ENCODE measurements at regions not wholly inside any gene's neighbourhood (a gene's known extent, or its start where the extent isn't known, plus 50 kb on each side); places are given as distances from the start of the nearest gene placed in this dataset.

DNA sequence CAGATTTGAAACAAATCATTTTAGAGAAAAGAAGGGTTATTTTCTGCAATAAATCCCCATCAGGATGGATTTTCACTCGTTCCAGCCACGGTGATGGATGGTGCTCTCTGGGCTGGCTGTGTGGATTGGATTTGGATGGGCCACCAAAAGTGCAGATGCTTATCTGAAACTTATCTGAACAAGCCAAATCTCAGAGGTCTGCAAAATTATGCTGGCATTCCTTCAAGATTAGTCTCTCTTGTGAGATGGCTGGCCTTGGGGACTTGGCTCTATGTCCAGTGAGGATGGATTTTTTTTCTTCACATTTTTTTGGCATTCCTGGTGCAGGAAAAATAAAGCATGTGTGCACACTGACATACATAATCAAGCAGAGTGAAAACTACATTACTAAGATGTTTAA lies 341.9 kb downstream of the GXYLT1 start:
- no peaks in the 10 kb centered on the region for H3K36me3 Mint-ChIP-seq
- H3K4me3 Mint-ChIP-seq, result no peak overlapping the region
- ATAC-seq (no peak), DNase-seq (ENCODE audit: low spot score in 2 of 2) (no peak)
- no peaks in the 10 kb centered on the region for H3K9me3 Mint-ChIP-seq
- no peak overlapping the region for H3K27ac Mint-ChIP-seq
- H3K4me1 Mint-ChIP-seq, result no peaks in the 10 kb centered on the region

DNA sequence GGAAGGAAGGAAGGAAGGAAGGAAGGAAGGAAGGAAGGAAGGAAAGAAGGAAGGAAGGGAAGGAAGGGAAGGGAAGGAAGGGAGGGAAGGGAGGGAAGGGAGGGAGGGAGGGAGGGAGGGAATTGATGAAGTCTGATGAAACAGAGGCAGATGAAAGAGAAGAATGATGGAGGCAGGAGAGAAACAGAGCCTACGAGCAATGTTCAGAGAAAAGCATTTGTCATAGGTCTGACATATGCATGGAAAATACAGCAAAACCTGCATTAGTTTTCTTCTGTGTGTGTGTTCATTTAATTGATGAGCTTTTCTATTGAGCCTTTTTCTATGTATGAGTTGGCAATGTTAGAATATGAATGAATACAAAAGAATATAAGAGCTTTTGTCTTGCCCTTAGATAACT lies 343.4 kb downstream of the GXYLT1 start:
- no peaks in the 10 kb centered on the region for H3K9me3 Mint-ChIP-seq
- no peak overlapping the region for H3K27ac Mint-ChIP-seq
- ATAC-seq (no peak), DNase-seq (ENCODE audit: low spot score in 2 of 2) (no peak)
- no peaks in the 10 kb centered on the region for H3K4me1 Mint-ChIP-seq
- no peak overlapping the region for H3K4me3 Mint-ChIP-seq
- H3K36me3 Mint-ChIP-seq, result no peaks in the 10 kb centered on the region

DNA sequence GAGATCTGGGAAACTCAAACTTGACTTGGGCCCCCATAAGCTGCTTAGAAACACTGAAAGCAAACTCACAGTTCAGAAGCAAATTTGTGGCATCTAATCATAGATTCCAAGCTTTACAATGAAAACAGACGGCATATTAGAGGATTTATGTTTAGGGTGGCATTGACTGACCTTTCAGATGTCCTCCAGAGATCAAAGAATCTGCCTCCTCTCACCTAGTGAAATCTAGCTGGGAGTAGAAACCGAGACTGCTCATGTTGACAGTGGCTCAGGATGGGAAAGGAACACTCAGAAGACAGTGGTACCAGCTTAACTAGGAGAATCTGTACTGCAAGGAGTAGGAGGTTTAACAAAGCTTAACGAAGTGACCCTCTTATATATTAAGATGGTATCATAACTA lies 345.0 kb downstream of the GXYLT1 start:
- Mint-ChIP-seq H3K27ac (no peak overlapping the region), H3K4me3 (no peak overlapping the region), H3K4me1 (no peaks in the 10 kb centered on the region), H3K36me3 (no peaks in the 10 kb centered on the region), H3K9me3 (no peaks in the 10 kb centered on the region)
- ATAC-seq (no peak), DNase-seq (ENCODE audit: low spot score in 2 of 2) (no peak)

DNA sequence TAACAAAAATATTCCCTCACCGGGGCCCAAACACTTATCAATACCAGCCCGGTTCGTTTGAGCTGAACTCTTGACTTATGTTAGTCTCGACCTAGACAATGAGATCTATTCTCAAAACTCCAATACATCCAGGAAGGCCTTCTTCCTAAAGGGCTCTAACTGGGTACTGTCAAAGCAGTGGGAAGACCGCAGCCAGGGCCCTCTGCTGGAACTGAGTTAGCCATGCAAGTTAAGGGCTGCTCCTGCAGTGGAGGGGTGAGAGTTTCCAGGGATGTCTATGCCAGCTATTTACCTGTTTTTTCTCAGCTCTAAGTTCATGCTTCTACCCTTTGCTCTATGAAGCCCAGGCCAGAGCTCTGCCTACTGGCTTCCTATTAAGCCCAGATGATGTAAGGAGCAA lies 348.8 kb downstream of the GXYLT1 start:
- Mint-ChIP-seq H3K4me3 (no peak overlapping the region), H3K27ac (no peak overlapping the region), H3K36me3 (no peaks in the 10 kb centered on the region), H3K9me3 (peaks cover 2% of the 10 kb centered on the region), H3K4me1 (no peaks in the 10 kb centered on the region)
- ATAC-seq, result no peak
- DNase-seq (ENCODE audit: low spot score in 2 of 2), result no peak

DNA sequence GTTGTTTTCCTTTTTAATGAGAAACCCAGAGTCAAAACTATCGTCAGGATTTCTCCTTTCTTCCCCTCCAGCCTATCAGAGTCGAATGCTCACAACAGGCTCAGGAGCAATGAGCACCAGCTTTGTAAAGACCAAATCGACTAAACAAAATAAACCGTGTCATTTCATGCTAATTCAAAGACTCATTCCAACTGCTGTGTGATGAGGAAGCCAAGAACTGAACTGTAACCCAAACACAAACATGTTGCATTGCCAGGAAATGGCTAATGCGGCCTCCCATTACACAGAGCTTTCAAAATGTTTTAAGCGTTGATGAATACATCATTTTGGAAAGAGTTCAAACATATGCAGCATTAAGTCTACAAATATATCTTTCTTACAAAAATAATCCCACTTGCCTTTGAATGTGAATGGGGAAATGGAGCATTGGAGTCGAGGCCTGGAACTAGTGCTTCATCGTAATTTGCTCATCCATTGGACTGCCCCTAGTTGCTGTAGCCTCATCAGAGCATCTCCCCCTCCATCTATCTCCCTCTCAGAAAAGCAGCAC lies 349.5 kb downstream of the GXYLT1 start:
- Mint-ChIP-seq H3K36me3 (no peaks in the 10 kb centered on the region), H3K9me3 (peaks cover 2% of the 10 kb centered on the region), H3K4me1 (no peaks in the 10 kb centered on the region), H3K4me3 (no peak overlapping the region), H3K27ac (no peak overlapping the region)
- ATAC-seq (no peak), DNase-seq (ENCODE audit: low spot score in 2 of 2) (no peak)

- no peak for DNase-seq (ENCODE audit: low spot score in 2 of 2)
- no peak for ATAC-seq
- Mint-ChIP-seq H3K36me3 (no peaks in the 10 kb centered on the region), H3K27ac (no peak overlapping the region), H3K4me1 (no peaks in the 10 kb centered on the region), H3K9me3 (peaks cover 2% of the 10 kb centered on the region), H3K4me3 (no peak overlapping the region)
Measured at GRCh38 chr12:41794336-41794735, 350.3 kb downstream of the GXYLT1 start.

DNA sequence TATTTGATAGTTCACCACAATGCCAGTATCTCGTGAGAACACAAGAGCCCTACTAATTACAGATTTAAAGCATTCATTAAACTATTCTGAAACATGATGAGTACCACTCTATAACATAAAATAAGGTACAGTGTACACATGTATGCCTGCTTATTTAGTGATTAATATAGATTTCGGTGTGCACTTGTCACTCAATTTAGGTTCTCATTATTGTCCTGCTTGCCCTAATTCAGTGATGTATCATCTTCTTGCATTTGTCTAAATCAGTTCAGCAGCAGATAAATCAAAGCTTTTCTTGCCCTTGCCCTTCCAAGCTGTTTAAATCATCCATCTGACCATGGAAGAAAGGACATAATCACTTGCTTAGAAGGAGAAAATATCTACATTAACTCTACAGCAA lies 359.7 kb downstream of the GXYLT1 start:
- Mint-ChIP-seq H3K4me3 (no peak overlapping the region), H3K36me3 (no peaks in the 10 kb centered on the region), H3K27ac (no peak overlapping the region), H3K4me1 (no peaks in the 10 kb centered on the region), H3K9me3 (no peaks in the 10 kb centered on the region)
- DNase-seq (ENCODE audit: low spot score in 2 of 2), result no peak
- ATAC-seq, result no peak

DNA sequence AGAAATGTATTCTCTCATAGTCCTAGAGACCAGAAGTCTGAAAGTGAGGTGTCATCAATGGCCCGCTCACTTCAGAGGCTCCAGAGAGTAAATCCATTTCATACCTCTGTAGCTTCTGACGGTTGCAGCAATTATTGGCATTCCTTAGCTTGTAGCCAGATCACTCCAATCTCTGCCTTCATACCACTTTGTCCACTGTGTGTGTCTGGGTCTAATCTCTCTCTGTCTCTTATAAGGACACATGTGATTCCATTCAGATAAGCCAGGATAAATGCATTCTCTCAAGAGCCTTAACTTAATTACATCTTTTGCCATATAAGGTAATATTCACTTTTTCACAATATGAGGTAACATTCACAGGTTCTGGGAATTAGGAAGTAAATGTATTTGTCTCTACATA lies 365.7 kb downstream of the GXYLT1 start:
- no peak overlapping the region for H3K4me3 Mint-ChIP-seq
- H3K27ac Mint-ChIP-seq, result no peak overlapping the region
- no peaks in the 10 kb centered on the region for H3K9me3 Mint-ChIP-seq
- no peaks in the 10 kb centered on the region for H3K36me3 Mint-ChIP-seq
- no peak for DNase-seq (ENCODE audit: low spot score in 2 of 2)
- H3K4me1 Mint-ChIP-seq, result no peaks in the 10 kb centered on the region
- ATAC-seq, result no peak

- H3K4me1 Mint-ChIP-seq, result no peaks in the 10 kb centered on the region
- H3K9me3 Mint-ChIP-seq, result no peaks in the 10 kb centered on the region
- no peak for DNase-seq (ENCODE audit: low spot score in 2 of 2)
- no peaks in the 10 kb centered on the region for H3K36me3 Mint-ChIP-seq
- no peak for ATAC-seq
- no peak overlapping the region for H3K4me3 Mint-ChIP-seq
- H3K27ac Mint-ChIP-seq, result no peak overlapping the region
Measured at GRCh38 chr12:41777064-41777790, 367.4 kb downstream of the GXYLT1 start.

DNA sequence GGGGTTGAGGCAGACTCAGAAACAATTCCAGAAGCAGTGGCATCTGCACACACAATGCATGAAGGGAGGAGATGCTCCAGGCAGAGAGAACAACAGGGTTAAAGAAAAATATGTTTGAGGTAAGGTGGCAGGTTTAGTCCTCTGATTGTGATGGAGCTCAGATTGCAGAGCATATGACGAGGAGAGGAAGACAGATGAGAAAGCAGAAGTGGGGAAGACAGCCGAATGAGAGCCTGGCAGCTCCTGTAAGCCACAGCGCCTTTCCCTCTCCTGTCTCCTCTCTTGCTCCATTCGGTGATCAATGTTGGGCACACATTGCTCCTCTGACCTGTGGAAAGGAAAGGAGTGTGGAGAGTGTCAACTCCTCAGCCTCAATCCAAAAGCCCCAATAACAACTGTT lies 372.2 kb downstream of the GXYLT1 start:
- Mint-ChIP-seq H3K27ac (no peak overlapping the region), H3K36me3 (no peaks in the 10 kb centered on the region), H3K4me3 (no peak overlapping the region), H3K4me1 (no peaks in the 10 kb centered on the region), H3K9me3 (no peaks in the 10 kb centered on the region)
- no peak for ATAC-seq
- DNase-seq (ENCODE audit: low spot score in 2 of 2), result no peak

DNA sequence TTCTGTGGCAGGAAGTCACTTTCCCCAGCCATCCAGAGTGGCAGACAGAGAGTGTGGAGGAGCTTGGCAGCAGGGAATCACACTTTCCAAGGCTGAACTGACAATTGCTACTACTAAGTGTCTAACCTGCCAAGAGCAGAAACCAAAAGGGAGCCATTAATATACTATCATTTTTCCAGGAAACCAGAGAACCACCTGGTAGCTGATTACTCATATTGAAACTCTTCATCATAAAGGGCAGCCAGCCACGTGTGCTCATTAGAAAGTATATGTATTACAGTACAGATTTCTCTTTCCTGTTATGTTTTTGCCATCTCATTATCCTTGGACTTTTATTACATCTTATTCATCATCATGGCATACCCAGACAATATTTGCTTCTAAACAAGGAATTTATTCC lies 374.9 kb downstream of the GXYLT1 start:
- H3K4me1 Mint-ChIP-seq, result no peaks in the 10 kb centered on the region
- H3K27ac Mint-ChIP-seq, result no peak overlapping the region

DNA sequence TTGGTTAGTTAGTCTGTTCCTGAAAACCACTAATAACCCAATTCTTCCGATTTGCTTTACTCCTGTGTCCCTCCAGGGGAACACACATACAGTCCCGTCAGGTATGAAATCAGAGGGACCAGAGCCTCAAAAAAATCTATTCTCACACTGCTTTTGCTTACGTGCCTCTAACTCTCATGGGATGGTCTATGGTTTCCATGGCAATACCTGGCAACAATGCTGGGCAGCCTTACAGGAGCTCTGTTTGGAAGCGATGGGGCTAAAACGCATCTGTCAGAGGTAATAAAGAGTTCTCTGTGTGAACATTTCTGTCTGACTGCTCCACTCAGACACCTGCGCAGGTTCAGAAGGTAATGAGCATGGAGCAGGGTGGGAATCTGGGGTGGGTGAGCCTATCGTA lies 376.2 kb downstream of the GXYLT1 start:
- no peaks in the 10 kb centered on the region for H3K36me3 Mint-ChIP-seq
- ATAC-seq (peak; percentile 22), DNase-seq (ENCODE audit: low spot score in 2 of 2) (no peak)
- no peak overlapping the region for H3K27ac Mint-ChIP-seq
- no peak overlapping the region for H3K4me3 Mint-ChIP-seq
- no peaks in the 10 kb centered on the region for H3K4me1 Mint-ChIP-seq
- no peaks in the 10 kb centered on the region for H3K9me3 Mint-ChIP-seq

More for the DNA sequence above, 374.9 kb downstream of the GXYLT1 start:
- Mint-ChIP-seq H3K36me3 (no peaks in the 10 kb centered on the region), H3K9me3 (no peaks in the 10 kb centered on the region), H3K4me3 (no peak overlapping the region)
- no peak for ATAC-seq
- no peak for DNase-seq (ENCODE audit: low spot score in 2 of 2)

- H3K27ac Mint-ChIP-seq, result no peak overlapping the region
- no peak overlapping the region for H3K4me3 Mint-ChIP-seq
- DNase-seq (ENCODE audit: low spot score in 2 of 2) (no peak), ATAC-seq (no peak)
- H3K9me3 Mint-ChIP-seq, result peaks cover 2% of the 10 kb centered on the region
- H3K4me1 Mint-ChIP-seq, result no peaks in the 10 kb centered on the region
- no peaks in the 10 kb centered on the region for H3K36me3 Mint-ChIP-seq
Measured at GRCh38 chr12:41762691-41763090, 382.0 kb downstream of the GXYLT1 start.

DNA sequence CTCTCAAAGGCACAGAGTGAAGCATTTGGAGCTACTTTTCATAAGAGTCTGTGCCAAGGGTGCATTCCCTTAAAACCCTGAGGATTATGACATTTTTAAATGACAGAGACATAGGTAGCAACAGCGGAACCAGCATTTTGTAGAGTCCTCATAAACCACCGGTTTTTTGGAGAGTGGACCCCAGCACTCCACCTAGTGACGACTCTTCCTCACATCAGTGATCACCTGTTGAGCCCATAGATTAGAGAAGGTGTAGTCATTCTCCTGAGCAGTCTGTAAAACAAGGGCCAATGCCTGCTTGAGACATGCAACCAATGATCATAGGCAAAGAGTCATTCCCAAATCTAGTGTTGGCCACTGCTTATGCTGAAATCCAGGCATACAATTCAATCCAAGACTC lies 399.1 kb downstream of the GXYLT1 start:
- no peak overlapping the region for H3K27ac Mint-ChIP-seq
- no peaks in the 10 kb centered on the region for H3K4me1 Mint-ChIP-seq
- ATAC-seq (no peak), DNase-seq (ENCODE audit: low spot score in 2 of 2) (no peak)
- peaks cover 2% of the 10 kb centered on the region for H3K9me3 Mint-ChIP-seq
- H3K4me3 Mint-ChIP-seq, result no peak overlapping the region
- H3K36me3 Mint-ChIP-seq, result no peaks in the 10 kb centered on the region

DNA sequence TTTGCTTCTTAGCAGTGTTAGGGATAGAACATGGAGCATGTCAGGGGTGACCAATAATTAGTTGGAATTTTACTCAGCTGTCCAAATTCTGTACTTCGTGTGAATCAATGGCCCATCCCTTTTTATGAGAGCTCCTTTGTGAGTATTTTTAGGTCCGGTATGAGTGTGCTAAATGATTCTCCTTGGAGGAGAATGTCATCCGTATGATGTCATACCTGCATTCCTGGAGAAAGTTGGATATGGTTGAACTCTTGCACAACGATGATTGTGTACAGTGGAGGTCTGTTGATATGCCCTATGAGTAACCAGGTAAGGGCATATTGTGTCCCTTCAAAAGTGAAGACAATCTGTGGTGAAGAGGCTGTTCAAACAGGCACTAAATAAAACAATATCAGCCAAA lies 400.8 kb downstream of the GXYLT1 start:
- ATAC-seq (no peak), DNase-seq (ENCODE audit: low spot score in 2 of 2) (no peak)
- Mint-ChIP-seq H3K36me3 (no peaks in the 10 kb centered on the region), H3K4me1 (no peaks in the 10 kb centered on the region), H3K9me3 (no peaks in the 10 kb centered on the region), H3K27ac (no peak overlapping the region), H3K4me3 (no peak overlapping the region)

- H3K27ac Mint-ChIP-seq, result no peak overlapping the region
- no peaks in the 10 kb centered on the region for H3K9me3 Mint-ChIP-seq
- H3K36me3 Mint-ChIP-seq, result no peaks in the 10 kb centered on the region
- H3K4me3 Mint-ChIP-seq, result no peak overlapping the region
- no peaks in the 10 kb centered on the region for H3K4me1 Mint-ChIP-seq
- no peak for DNase-seq (ENCODE audit: low spot score in 2 of 2)
- ATAC-seq, result no peak
Measured at GRCh38 chr12:41739066-41739465, 405.6 kb downstream of the GXYLT1 start.

DNA sequence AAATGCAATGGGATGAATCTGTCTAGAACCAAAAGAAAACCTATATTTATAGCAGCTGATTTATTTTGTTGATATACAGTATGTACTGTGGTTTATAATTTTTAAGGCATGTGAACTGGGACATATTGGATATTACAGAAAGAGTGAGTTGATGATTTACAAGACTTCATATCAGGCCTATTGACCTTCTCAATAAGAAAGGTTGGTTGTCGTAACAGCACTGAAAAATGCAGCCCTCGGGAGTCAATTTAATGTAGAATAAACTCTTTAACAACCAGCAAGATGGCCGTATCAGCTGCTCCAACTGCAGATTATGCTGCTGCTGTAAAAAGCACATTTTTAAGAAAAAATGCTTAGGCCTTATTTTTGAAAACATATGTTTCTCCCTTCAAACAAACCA lies 407.3 kb downstream of the GXYLT1 start:
- Mint-ChIP-seq H3K36me3 (no peaks in the 10 kb centered on the region), H3K9me3 (no peaks in the 10 kb centered on the region), H3K4me1 (no peaks in the 10 kb centered on the region), H3K27ac (no peak overlapping the region), H3K4me3 (no peak overlapping the region)
- no peak for ATAC-seq
- DNase-seq (ENCODE audit: low spot score in 2 of 2), result no peak

Measured in stimulated activated effector memory CD8-positive, alpha-beta T cell treated with anti-CD3 and anti-CD28 coated beads, Interleukin-12 subunit alpha, Interleukin-12 subunit beta, amount 100 ng/mL, for 72 hours (primary cell).